CD4-positive, alpha-beta T cell treated with Interferon gamma for 1 hour (primary cell): ENCODE measurements at regions not wholly inside any gene's neighbourhood (a gene's known extent, or its start where the extent isn't known, plus 50 kb on each side); places are given as distances from the start of the nearest gene placed in this dataset.
"Not testable (repeated sequence)": the region's sequence is repeated elsewhere in the genome, so short reads cannot be mapped to it uniquely, and the experiment has no call there.

Experiments
- DNase-seq: peaks from one replicate; pipeline ENCODE4 v3.0.0-alpha.2; 2020

GRCh38 chr12:47367912-47368537 is 288.3 kb upstream of the AMIGO2 start:
- no peak for DNase-seq

- no peak for DNase-seq
Observed at GRCh38 chr12:47366579-47366978, 286.8 kb upstream of the AMIGO2 start.

- no peak for DNase-seq
Observed at GRCh38 chr12:47366157-47366556, 286.4 kb upstream of the AMIGO2 start.

- not testable (repeated sequence) for DNase-seq
Observed at GRCh38 chr12:47365443-47366076, 285.8 kb upstream of the AMIGO2 start.

- no peak for DNase-seq
Observed at GRCh38 chr12:47364261-47364660, 284.5 kb upstream of the AMIGO2 start.

- no peak for DNase-seq
Observed at GRCh38 chr12:47362126-47362705, 282.5 kb upstream of the AMIGO2 start.

GRCh38 chr12:47361389-47362021 is 281.7 kb upstream of the AMIGO2 start:
- DNase-seq = peak; percentile 57

GRCh38 chr12:47360771-47361388 is 281.1 kb upstream of the AMIGO2 start:
- peak; percentile 63 for DNase-seq

- no peak for DNase-seq
Observed at GRCh38 chr12:47360093-47360480, 280.3 kb upstream of the AMIGO2 start.

GRCh38 chr12:47359310-47360092 is 279.7 kb upstream of the AMIGO2 start:
- no peak for DNase-seq

- not testable (repeated sequence) for DNase-seq
Observed at GRCh38 chr12:47357006-47357405, 277.2 kb upstream of the AMIGO2 start.

GRCh38 chr12:47356129-47356700 is 276.5 kb upstream of the AMIGO2 start:
- DNase-seq = peak; percentile 36

- DNase-seq = no peak
Observed at GRCh38 chr12:47353508-47353907, 273.7 kb upstream of the AMIGO2 start.

GRCh38 chr12:47352067-47352466 is 272.3 kb upstream of the AMIGO2 start:
- no peak for DNase-seq

- no peak for DNase-seq
Observed at GRCh38 chr12:47351526-47351925, 271.8 kb upstream of the AMIGO2 start.

- no peak for DNase-seq
Observed at GRCh38 chr12:47350062-47350408, 270.3 kb upstream of the AMIGO2 start.

- DNase-seq = no peak
Observed at GRCh38 chr12:47349137-47350061, 269.6 kb upstream of the AMIGO2 start.

GRCh38 chr12:47348206-47348605 is 268.4 kb upstream of the AMIGO2 start:
- DNase-seq = no peak

GRCh38 chr12:47346251-47347019 is 266.7 kb upstream of the AMIGO2 start:
- no peak for DNase-seq
